ENCODE measurements at regions not wholly inside any gene's neighbourhood (a gene's known extent, or its start where the extent isn't known, plus 50 kb on each side); places are given as distances from the start of the nearest gene placed in this dataset.

- TF ChIP-seq RFX5 (IDR thresholded peaks at IDR 0.05; ENCODE audit: low read length) (no peak), ELF1 (IDR thresholded peaks at IDR 0.05) (no peak), CTCF (IDR thresholded peaks at IDR 0.05) (no peak), GATA2 (CRISPR knock-in tag; IDR thresholded peaks at IDR 0.05) (no peak), RAD21 (IDR thresholded peaks at IDR 0.05; ENCODE audit: low read length) (no peak), GABPA (IDR thresholded peaks at IDR 0.05; ENCODE audit: low read depth) (no peak), JUND (IDR thresholded peaks at IDR 0.05) (no peak), RXRA (IDR thresholded peaks at IDR 0.05; ENCODE audit: borderline replicate concordance, low read depth) (no peak), SMC3 (IDR thresholded peaks at IDR 0.05; ENCODE audit: low read depth, low read length) (no peak), YY1 (IDR thresholded peaks at IDR 0.05; ENCODE audit: low read depth) (no peak)
Observed at GRCh38 chr2:65991381-65992197, 443.3 kb upstream of the MEIS1 start.
